IgD-negative memory B cell (primary cell): ENCODE measurements at regions not wholly inside any gene's neighbourhood (a gene's known extent, or its start where the extent isn't known, plus 50 kb on each side); places are given as distances from the start of the nearest gene placed in this dataset.

Experiments used
- H3K27ac Mint-ChIP-seq, 3 donors: one replicate each; pipeline ENCODE4 v1.8.0; 2020 to 2022; ENCODE audit warnings: mild to moderate bottlenecking in 3 of 3, mixed read lengths in 3 of 3, moderate library complexity in 1 of 3
- H3K27me3 Mint-ChIP-seq: one replicate; pipeline ENCODE4 v1.8.0; 2021; ENCODE audit warnings: mixed read lengths
- H3K36me3 Mint-ChIP-seq: one replicate; pipeline ENCODE4 v1.8.0; 2020; ENCODE audit warnings: mild to moderate bottlenecking, mixed read lengths
- H3K4me1 Mint-ChIP-seq, 3 donors: one replicate each; pipeline ENCODE4 v1.8.0; 2020 to 2022; ENCODE audit warnings: mixed read lengths in 3 of 3, mild to moderate bottlenecking in 1 of 3
- H3K4me3 Mint-ChIP-seq, 4 donors: one replicate each; pipeline ENCODE4 v1.8.0; 2020 to 2022; ENCODE audit warnings: mild to moderate bottlenecking in 4 of 4, mixed read lengths in 4 of 4, moderate library complexity in 3 of 4
- H3K9me3 Mint-ChIP-seq, 3 donors: one replicate each; pipeline ENCODE4 v1.8.0; 2020 to 2021; ENCODE audit warnings: mixed read lengths in 3 of 3, mild to moderate bottlenecking in 1 of 3

DNA sequence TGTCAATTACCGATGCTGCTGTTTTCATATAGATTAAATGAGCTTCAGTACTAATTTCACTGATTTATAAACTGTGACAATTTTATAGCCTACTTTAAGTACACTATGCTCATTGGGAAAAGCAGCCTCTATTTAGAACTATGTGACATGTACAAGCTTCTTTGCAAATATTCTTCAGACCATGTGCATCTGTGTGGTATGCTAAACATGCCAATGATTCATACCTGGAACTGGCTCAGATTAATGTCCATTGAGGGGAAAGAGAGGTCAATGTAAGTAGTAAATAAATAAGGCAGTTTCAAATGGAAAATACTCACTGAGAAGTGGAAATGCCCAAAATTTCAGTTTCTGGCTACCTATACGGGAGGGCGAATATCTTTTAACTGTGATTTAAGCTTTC, 777.7 kb downstream of the C6orf118 start:
- no peaks in the 10 kb centered on the region for H3K36me3 Mint-ChIP-seq

DNA sequence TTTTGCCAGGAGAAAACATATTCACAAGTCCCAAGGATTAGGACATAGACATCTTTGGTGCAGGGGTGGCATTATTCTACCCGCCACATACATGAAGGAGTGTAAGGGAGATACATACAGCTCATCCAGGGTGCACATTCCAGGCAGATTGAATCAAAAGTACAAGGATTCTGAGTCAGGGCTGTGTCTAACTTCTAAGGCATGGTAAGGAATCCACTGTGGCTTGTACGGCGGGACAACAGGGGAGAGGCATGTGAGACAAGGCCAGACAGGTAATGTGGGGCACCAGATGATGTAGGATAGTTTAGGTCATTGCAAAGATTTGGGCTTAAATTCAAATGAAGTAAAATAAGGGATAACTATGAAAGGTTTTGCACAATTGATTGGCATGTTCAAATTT, 780.9 kb downstream of the C6orf118 start:
- Mint-ChIP-seq H3K4me1 (peaks cover 0 to 2% (median 0%) of the 10 kb centered on the region in 3 donors), H3K27me3 (no peaks in the 10 kb centered on the region), H3K36me3 (no peaks in the 10 kb centered on the region), H3K4me3 (no peak overlapping the region), H3K27ac (no peak overlapping the region), H3K9me3 (peaks cover 2 to 15% (median 3%) of the 10 kb centered on the region in 3 donors)

More for the DNA sequence above, 777.7 kb downstream of the C6orf118 start:
- Mint-ChIP-seq H3K4me3 (no peak overlapping the region), H3K9me3 (peaks cover under 1 to 8% (median 2%) of the 10 kb centered on the region in 3 donors), H3K27me3 (no peaks in the 10 kb centered on the region), H3K27ac (peak overlapping the region in 1 of 3 donors; percentile 6), H3K4me1 (no peaks in the 10 kb centered on the region)

DNA sequence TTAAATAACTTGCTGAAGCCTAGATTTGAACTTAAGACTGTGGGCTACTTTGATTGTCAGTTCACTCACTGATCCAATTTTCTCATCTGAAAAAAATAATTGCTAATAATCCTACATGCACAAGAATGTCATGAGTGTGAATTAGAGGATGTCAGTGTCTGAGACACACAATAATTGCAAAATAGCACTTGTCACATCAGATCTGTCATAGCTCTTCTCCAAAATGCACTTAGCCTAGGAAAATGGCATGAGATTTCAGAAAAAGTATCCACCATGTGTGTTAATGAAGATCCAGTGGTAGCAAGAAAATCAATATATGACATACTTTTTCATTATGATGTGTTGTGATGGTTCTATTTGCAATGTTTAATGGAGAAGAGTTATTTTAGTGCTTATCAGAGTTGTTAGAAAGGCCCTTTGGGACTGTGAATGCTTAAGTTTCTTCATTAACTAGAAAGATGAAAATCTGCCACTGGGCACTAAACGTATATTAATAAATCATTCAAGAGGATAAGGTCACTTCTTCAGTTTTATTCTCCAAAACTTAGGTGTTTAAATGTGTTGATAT, 786.2 kb downstream of the C6orf118 start:
- no peak overlapping the region for H3K27ac Mint-ChIP-seq
- peaks cover 0 to 3% (median 0%) of the 10 kb centered on the region in 3 donors for H3K4me1 Mint-ChIP-seq
- peaks cover 6 to 27% (median 10%) of the 10 kb centered on the region in 3 donors for H3K9me3 Mint-ChIP-seq
- H3K27me3 Mint-ChIP-seq, result no peaks in the 10 kb centered on the region
- H3K4me3 Mint-ChIP-seq, result no peak overlapping the region
- H3K36me3 Mint-ChIP-seq, result no peaks in the 10 kb centered on the region

DNA sequence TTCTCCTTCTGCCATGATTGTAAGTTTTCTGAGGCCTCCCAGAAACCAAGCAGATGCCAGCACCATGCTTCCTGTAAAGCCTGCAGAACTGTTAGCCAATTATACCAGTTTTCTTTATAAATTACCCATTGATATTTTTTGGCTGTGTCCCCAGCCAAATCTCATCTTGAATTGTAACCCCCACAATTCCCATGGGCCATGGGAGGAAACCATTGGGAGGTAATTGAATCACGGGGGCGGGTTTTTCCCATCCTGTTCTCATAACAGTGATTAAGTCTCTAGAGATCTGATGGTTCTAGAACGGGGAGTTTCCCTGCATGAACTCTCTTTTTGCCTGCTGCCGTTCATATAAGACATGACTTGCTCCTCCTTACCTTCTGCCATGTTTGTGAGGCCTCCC, 788.5 kb downstream of the C6orf118 start:
- H3K27ac Mint-ChIP-seq, result no peak overlapping the region
- H3K4me1 Mint-ChIP-seq, result peaks cover 0 to 3% (median 0%) of the 10 kb centered on the region in 3 donors
- H3K27me3 Mint-ChIP-seq, result no peaks in the 10 kb centered on the region
- H3K36me3 Mint-ChIP-seq, result no peaks in the 10 kb centered on the region
- no peak overlapping the region for H3K4me3 Mint-ChIP-seq
- peaks cover 10 to 20% (median 10%) of the 10 kb centered on the region in 3 donors for H3K9me3 Mint-ChIP-seq

DNA sequence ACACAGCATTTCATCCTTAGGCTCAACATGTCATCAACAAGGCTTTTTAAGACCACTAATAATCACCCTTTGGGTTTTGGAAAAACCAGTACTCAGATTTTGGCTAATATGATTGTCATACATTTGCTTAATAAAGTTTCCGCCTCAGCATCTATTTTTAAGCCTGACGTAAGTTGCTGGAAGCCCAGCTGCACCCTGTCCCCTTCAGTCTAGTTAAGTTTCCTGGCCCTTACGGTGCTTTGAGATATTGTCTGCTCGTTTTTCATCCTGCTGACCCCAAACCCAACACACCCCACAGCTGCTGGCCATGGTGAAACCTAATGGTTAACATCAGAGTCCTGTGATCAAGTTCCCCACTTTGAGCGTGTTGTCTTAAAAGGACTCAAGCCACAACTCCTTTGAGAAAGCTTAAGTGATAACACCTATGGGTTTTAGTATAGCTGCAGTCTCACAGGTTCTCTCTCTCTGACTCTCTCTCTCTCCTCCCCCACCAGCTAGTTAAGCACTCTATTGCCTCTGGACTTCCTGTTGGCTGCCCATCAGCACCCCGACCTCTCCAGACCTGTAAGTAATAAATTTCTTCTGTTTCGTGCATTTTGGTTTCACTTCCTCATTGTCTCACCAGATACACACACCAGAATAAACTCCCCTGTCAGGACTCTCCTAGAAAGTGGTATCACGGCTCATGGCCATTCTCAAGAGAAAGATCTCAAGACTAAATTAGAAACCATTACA, 802.0 kb downstream of the C6orf118 start:
- H3K4me3 Mint-ChIP-seq, result no peak overlapping the region
- H3K9me3 Mint-ChIP-seq, result peaks cover 2 to 8% (median 5%) of the 10 kb centered on the region in 3 donors
- H3K27me3 Mint-ChIP-seq, result no peaks in the 10 kb centered on the region
- no peak overlapping the region for H3K27ac Mint-ChIP-seq
- H3K4me1 Mint-ChIP-seq, result peaks cover 0 to 1% (median 0%) of the 10 kb centered on the region in 3 donors
- H3K36me3 Mint-ChIP-seq, result peaks cover 3% of the 10 kb centered on the region

DNA sequence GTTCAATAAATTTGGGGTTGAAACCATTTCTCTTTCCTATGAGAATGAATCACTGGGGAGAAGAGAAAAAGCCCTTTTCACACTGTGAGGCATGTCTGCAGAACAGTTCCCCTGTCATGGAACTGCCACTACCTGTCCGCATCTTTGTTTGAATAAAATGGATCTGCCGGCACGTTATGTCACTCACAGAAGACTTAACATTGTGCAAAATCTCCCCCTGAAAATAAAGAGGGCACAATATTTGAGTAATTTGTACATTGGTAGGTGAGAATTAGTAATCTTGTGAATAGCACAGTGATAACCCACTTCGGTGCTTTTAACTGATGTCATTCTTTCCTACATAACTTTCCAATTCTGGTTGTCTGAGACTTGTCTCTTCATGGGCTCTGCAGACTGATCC, 804.0 kb downstream of the C6orf118 start:
- H3K27ac Mint-ChIP-seq, result no peak overlapping the region
- peaks cover 0 to 1% (median 0%) of the 10 kb centered on the region in 3 donors for H3K4me1 Mint-ChIP-seq
- no peaks in the 10 kb centered on the region for H3K27me3 Mint-ChIP-seq
- H3K9me3 Mint-ChIP-seq, result peaks cover 2 to 8% (median 3%) of the 10 kb centered on the region in 3 donors
- H3K4me3 Mint-ChIP-seq, result no peak overlapping the region
- H3K36me3 Mint-ChIP-seq, result peaks cover 3% of the 10 kb centered on the region

DNA sequence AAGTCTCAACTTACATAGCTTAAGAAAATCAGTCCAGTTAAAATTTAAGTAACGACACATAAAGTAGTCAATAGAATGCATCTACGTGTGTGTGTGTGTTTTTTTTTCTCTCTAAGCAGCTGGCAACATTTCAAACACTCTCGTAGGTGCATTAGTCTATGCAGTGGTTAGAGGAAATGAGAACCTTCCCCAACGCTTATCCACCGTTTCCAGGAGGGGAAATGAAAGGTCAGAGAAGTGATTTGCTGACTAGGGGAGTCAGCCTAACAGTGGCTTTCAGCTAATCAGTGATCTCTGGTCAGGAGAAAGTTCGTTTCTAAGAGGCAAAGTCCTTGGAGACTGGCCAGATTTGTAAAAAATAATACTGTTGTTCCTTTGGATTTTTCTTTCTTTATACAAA, 806.6 kb downstream of the C6orf118 start:
- H3K4me3 Mint-ChIP-seq, result no peak overlapping the region
- H3K4me1 Mint-ChIP-seq, result peaks cover 0 to 1% (median 0%) of the 10 kb centered on the region in 3 donors
- H3K27ac Mint-ChIP-seq, result no peak overlapping the region
- no peaks in the 10 kb centered on the region for H3K27me3 Mint-ChIP-seq
- H3K36me3 Mint-ChIP-seq, result no peaks in the 10 kb centered on the region
- H3K9me3 Mint-ChIP-seq, result peaks cover 2 to 8% (median 6%) of the 10 kb centered on the region in 3 donors

DNA sequence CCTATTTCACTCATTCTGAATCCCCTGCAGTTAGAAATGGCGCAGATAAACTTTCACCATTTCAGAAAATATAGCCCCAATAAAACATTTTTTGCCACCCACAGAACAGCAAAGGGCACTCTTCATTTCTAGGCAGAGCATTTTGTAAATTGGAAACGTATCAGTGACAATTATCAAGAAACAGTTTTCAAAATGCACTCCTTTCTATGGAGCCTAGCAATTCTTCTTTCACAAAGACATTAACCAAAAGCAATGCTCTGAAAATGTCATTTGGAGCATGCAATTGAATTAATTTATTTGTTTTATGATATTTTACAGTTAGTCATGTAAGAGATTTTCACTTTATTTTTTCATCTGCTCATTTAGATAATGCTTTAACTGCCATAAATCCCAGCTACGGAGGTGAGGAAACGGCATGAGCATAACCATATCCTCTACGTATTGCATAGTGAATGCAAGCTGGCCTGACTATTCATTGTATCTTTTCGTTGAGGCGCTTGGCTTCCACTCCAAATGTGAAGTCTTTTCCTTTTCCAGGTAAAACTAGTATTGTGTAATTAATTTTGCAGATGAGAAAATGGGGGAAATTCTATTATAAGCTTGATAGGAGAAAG, 813.4 kb downstream of the C6orf118 start:
- Mint-ChIP-seq H3K27ac (no peak overlapping the region), H3K36me3 (peaks cover 2% of the 10 kb centered on the region), H3K4me1 (no peaks in the 10 kb centered on the region), H3K9me3 (peaks cover 4 to 5% (median 5%) of the 10 kb centered on the region in 3 donors), H3K4me3 (no peak overlapping the region), H3K27me3 (no peaks in the 10 kb centered on the region)

DNA sequence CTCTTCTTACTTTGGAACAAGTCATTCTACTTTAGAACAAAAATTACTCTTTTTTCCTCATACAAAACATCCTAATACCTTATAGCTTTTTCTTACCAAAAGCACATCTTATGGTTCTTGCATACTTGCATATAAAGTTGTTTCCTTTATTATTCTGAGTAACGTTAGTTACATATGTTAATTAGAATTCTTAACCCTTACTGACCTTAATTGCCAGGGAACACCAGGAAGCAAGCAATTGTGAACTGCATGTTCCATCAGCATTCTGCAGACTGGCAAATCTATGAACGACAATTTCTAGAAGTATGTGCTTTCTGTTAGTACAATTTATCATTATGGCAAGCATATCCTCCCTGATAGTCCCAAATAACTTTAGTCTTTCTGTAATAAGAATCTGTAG, 831.0 kb downstream of the C6orf118 start:
- H3K4me3 Mint-ChIP-seq, result no peak overlapping the region
- H3K27ac Mint-ChIP-seq, result no peak overlapping the region
- H3K9me3 Mint-ChIP-seq, result peaks cover 1 to 11% (median 4%) of the 10 kb centered on the region in 3 donors
- H3K36me3 Mint-ChIP-seq, result no peaks in the 10 kb centered on the region
- no peaks in the 10 kb centered on the region for H3K27me3 Mint-ChIP-seq
- H3K4me1 Mint-ChIP-seq, result no peaks in the 10 kb centered on the region

DNA sequence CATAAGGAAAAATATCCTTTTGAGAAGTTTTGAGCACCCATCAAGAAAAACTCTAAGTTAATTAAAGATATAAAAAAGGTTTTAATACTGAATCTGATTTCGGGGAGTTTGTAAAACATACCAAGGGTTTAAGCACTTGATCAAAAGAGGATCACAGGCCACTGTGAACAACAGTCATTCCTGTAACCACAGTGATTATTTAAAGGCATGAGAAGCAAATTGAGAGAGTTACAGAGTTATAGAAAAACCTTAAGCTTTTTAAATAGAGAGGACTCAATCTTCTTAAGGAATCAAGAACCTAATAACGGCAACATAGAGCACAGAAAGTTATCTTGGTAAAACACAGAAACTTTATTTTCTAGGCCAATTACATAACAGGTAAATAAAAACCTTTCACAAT, 831.6 kb downstream of the C6orf118 start:
- Mint-ChIP-seq H3K4me3 (no peak overlapping the region), H3K36me3 (no peaks in the 10 kb centered on the region), H3K27me3 (no peaks in the 10 kb centered on the region), H3K27ac (no peak overlapping the region), H3K4me1 (no peaks in the 10 kb centered on the region), H3K9me3 (peaks cover 1 to 11% (median 4%) of the 10 kb centered on the region in 3 donors)

DNA sequence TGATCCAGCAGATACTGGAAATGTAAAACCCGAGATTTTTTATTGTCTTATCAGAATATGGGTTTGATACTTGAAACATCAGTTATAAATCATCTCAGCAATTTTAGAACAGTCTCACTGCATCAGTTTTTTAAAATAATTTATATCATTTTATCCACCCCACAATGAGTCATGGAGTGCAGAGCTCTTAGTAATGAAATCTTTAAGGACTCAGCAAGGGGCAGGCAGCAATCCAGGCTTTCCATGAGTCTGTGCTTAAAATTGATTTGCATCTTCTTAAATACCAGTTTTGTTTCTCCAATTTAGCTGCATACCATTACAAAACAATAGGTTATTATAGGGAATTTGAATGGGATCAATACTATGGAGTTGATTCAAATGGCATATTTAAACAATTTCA, 832.3 kb downstream of the C6orf118 start:
- H3K36me3 Mint-ChIP-seq, result no peaks in the 10 kb centered on the region
- no peak overlapping the region for H3K4me3 Mint-ChIP-seq
- H3K9me3 Mint-ChIP-seq, result peaks cover 0 to 5% (median 1%) of the 10 kb centered on the region in 3 donors
- H3K27ac Mint-ChIP-seq, result no peak overlapping the region
- H3K27me3 Mint-ChIP-seq, result no peaks in the 10 kb centered on the region
- no peaks in the 10 kb centered on the region for H3K4me1 Mint-ChIP-seq

DNA sequence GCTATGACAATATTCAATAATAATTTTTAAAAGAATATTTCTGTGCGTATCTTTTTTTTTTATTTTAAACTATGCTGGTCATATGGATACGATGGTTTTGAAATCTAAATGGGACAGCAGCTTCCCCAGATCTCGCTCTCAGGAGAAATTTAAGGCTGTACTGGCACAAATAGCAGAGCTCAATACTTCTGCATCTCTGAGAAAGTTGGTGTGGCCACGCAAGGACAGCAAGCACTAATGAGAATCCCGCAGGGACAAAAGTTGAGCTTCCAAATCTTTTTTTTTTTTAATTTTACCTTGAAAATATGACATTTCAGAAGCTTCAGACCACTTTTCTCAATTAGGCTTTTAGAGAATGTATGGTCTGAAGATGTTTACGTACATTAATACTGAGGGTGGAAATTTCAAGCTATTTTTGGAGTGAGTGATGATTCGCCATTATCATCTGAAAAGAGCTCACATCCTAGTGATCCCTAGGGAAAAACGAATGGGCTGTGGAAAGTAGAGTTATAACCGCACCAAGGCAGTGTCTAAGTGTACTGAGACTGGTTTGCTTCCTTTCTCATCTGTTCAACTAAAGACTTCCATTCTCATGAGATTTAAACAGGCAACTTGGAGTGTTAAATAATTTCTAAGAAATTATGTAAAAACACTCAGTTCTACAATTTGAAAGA, 840.0 kb downstream of the C6orf118 start:
- peaks cover 0 to 6% (median 0%) of the 10 kb centered on the region in 3 donors for H3K9me3 Mint-ChIP-seq
- H3K4me3 Mint-ChIP-seq, result no peak overlapping the region
- no peaks in the 10 kb centered on the region for H3K27me3 Mint-ChIP-seq
- no peaks in the 10 kb centered on the region for H3K4me1 Mint-ChIP-seq
- no peaks in the 10 kb centered on the region for H3K36me3 Mint-ChIP-seq
- no peak overlapping the region for H3K27ac Mint-ChIP-seq

DNA sequence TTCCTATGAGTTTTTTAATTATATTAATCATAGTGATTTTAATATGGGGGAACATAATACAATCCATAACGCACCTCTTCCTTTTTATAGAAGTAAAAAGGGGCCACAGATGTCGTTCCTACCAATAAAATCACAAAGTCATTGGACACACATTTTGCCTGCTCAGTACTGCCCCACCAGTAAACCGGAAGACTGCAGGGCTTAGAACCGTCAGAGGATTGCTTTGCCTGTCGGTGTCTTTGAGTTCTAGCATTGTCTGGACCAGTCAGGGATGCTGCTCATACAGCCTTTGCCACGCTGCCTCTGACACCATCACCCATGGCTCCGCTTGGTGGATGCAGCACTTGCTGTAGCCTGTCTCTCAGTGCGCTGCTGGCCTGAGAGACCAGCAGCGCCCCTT, 853.6 kb downstream of the C6orf118 start:
- Mint-ChIP-seq H3K4me3 (no peak overlapping the region), H3K27ac (no peak overlapping the region), H3K4me1 (no peaks in the 10 kb centered on the region), H3K36me3 (no peaks in the 10 kb centered on the region), H3K27me3 (no peaks in the 10 kb centered on the region), H3K9me3 (peaks cover 0 to 3% (median 0%) of the 10 kb centered on the region in 3 donors)

DNA sequence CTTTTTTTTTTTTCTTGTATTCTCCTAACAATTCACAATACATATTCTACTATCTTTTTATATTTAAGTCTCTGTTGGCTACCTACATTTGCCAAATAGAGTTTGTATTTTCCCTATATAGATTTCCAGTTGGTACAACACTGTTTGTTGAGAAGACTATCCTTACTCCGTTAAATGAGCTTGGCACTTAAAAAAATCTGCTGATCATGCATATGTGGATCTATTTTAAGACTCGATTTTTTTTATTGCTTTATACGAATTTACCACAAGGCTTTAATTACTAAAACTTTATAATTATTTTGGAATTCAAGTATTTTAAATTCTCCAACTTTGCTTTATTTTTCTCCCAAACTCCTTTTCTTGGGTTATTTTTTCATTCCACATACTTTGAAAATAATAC, 855.6 kb downstream of the C6orf118 start:
- H3K4me3 Mint-ChIP-seq, result no peak overlapping the region
- H3K36me3 Mint-ChIP-seq, result no peaks in the 10 kb centered on the region
- no peaks in the 10 kb centered on the region for H3K4me1 Mint-ChIP-seq
- H3K27ac Mint-ChIP-seq, result no peak overlapping the region
- H3K27me3 Mint-ChIP-seq, result no peaks in the 10 kb centered on the region
- peaks cover 0 to 5% (median 3%) of the 10 kb centered on the region in 3 donors for H3K9me3 Mint-ChIP-seq

DNA sequence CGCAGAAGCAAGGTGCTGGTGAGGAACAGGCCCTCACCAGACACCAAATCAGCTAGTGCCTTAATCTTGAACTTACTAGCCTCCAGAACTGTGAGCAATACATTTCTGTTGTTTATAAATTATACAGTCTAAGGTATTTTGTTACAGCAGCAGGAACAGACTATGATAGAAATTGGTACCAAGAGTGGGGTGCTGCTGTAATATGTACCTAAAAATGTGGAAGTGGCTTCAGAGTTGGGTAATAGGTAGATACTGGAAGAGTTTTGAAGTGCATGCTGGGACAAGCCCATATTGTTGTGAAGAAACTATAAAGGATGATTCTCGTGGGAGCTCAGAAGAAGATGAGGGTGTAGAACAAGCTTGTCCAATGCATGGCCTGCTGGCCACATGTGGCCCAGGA, 866.8 kb downstream of the C6orf118 start:
- Mint-ChIP-seq H3K4me3 (no peak overlapping the region), H3K27me3 (no peaks in the 10 kb centered on the region)

More for the DNA sequence above, 866.8 kb downstream of the C6orf118 start:
- no peak overlapping the region for H3K27ac Mint-ChIP-seq
- H3K4me1 Mint-ChIP-seq, result no peaks in the 10 kb centered on the region
- peaks cover 5 to 23% (median 12%) of the 10 kb centered on the region in 3 donors for H3K9me3 Mint-ChIP-seq
- peaks cover 2% of the 10 kb centered on the region for H3K36me3 Mint-ChIP-seq
